ENCODE measurements at regions not wholly inside any gene's neighbourhood (a gene's known extent, or its start where the extent isn't known, plus 50 kb on each side); places are given as distances from the start of the nearest gene placed in this dataset.

DNA sequence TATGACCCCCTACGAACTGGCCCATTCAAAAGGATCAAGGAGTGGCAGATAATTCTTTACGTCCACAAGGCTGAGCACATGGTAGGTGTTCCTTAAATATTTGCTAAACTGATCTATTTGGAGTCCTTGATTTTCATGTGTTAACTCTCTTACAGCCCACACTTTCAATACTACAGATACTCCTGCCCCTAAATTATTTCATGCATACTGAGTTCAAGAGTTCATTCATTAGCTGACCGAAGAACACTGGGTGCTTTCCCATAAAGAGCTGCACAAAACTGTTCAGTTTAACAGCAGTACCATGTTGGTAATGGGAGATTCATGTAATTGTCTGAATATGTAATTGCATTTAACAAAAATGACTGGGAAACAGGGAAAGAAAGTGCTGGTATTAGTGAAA lies 170.5 kb upstream of the ADO start:
- no peak for DNase-seq

DNA sequence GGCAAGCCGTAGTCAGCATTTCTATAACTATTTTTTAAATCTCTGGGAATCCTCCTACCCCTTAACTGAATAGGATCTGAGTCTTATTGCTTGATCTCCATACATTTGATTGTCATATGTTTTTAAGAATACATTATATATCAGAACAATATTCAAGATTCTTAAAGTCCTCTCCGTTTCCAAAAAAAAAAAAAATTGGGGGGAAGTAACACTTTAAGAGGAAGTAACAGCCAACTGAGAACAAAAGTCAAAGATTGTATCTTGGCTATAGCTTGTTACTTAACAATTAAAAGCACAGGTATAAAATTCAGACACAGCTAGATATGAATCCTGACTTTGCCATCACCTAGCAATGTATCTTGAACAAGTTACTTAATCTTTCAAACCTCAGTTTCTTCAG lies 169.9 kb upstream of the ADO start:
- DNase-seq, result no peak

DNA sequence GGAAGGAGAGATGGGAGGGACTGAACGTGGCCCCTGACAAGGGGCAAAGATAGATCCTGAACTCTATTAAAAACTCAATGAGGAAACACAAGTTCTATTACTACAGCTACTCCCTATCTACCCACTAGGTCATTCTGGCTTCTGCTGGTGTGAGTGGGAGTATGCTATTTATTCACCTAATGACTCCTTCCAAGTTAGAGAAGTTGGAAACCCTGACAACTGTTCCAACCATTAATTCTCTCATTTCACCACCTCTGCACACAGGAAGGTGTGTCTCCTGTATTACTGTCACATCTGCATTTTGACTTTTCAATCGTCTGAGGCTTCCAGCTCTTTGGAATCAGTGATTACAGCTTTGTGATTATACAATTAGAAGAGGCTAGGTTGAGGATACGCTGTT lies 169.4 kb upstream of the ADO start:
- DNase-seq, result peak; percentile 57

DNA sequence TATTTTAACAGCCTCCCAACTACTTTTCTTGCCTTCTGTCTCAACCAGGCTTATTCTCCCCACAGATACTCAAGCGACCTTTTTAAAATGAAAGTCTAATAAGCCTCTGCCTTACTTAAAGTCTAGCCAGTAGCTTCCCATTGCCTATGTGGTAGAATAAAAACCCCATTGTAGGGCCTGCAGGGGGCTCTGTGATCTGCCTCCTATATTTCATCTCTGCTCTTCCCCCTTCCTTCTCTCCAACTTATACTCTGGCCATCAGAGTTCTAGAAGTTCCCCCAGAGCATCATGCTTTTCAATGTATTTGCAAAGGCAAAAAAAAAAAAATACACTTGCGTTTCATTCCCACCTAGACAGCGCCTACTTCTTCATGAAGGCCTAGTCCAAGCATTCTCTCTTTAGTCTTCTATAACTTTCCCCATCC lies 167.7 kb upstream of the ADO start:
- DNase-seq, result no peak

DNA sequence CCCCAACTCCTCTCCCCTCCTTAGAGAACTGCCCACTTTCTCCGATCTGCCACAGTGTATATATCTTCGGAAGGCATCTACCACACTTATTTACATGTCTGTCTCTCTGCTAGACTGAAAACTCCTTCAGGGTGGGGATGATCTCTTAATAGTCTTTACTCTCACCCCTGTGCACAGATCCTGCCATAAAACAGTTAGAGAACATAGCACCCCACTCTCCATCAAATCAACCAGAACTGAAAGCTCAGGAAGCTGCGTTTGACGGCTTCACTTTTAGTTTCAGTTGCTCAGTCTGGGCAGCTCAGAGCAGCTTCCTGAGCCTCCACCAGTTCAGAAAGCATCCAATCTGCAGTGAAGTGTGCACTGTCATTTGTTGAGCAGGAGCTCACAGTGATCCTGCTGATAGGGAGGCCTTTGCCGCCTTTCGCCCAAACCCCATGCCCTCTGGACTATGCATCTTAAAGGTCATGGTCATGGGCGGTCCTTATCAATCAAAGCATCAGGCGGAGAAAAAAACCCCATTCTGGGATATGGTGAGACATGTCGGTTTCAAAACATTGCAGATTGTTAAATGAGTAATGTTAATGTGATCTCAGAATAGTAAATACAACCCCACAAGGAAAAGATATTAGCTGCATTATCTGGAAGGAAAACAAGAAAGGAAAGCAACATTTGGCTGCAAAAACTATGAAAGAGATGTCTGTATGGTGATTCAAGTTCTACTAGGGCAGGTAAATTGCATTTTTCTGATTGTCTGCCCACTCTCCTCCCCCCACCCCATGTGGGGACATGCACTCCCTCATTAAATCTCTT lies 167.1 kb upstream of the ADO start:
- DNase-seq, result peak; percentile 79

DNA sequence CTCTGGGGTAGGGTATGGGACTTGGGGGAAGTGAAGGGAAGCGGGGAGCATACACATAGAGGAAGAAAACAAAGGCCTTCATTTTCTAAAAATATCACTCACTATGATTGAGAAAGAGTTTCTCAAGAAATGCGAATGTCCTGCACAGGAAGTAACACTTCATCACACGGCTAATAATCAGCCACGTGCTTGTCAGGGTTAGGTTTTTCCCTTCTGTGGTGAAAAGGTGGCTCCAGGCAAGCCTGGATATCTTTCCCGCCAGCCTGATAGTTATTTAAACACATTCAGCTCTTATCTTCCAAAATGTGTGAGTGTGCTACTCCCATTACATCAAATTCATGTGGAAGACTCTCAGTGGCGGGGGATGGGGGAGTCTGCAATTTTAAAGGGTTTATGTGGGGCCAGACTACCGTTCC lies 166.4 kb upstream of the ADO start:
- peak; percentile 83 for DNase-seq

DNA sequence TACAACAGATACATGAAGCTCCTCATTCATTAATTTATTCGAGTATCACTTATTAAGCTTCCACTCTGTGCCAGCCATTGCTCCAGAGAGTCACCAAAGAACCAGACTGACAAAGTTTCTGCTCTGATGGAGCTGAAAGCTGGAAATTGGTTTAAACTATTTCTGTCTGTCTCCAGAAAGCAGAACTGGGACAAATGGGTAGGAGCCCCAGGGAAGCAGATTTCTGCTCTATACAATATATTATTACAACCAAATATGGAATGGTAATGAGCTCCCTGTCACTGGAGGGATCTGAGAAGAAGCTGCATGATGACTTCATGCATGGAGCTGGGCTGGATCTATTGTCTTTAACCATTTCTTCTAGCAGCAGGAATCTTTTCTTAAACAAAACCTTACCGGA lies 165.4 kb upstream of the ADO start:
- DNase-seq, result no peak

DNA sequence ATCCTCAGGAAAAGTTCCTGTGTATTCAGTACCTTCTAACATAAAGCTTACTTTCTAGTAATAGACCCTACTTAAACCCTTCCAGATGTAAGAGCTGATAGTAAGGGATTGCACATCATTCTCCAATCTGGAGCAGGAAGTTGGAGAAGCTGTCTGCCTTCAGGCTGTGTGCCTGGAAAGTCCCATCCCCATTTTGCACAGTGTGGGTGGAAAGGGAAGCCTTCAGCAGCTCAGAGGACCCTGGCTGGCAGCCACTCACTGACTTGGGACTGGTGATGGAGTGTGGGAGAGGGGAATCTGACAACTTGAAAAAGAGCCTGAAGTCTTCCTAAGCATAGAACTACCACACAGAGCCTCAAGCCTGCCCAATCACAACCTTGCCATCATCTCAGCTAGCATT lies 164.1 kb upstream of the ADO start:
- DNase-seq, result peak; percentile 79

DNA sequence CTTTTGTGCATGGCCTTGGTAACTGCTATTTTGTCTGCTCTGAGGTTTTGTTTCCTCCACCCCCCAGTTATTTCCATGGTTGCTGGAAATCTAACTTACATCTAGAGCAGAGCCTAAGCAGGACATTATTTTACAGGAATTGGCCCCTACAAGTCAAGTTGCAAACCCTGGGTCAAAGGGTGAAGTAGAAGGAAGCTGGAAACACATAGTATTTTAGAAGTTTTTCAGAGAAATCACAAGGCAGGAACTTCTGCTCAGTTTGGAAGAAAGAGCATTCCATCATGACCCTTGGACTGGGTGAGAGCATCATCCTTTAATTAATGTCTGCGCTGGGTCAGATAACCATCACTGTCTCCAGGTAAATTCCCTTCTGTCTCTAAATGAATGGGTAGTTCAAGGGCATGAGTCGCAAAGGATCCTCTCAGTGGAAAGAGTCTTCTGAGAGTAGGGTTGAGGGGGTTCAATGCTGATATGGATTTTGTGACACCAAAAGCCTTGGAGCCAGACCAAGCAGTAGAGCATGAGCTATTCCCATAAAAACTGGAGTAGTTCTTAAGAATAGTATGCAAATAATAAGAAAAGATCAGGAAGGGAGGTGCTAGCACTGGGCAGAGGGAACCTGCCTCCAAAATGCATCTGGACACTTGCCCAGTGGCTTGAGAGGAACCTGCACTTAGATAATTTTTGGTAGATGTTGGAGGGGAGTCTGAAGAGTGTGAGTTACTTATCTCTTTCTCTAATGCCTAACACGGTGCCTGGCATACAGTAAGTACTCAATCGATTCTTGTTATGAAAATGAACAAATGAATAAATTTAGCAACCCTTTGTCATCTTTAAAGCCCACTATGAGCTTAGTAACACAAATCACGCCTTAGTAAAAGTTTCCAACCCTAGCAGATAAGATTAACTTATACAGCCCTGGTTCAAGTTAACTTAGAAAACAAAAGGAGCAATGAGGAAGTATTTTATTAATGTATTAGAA lies 160.6 kb upstream of the ADO start:
- no peak for DNase-seq

DNA sequence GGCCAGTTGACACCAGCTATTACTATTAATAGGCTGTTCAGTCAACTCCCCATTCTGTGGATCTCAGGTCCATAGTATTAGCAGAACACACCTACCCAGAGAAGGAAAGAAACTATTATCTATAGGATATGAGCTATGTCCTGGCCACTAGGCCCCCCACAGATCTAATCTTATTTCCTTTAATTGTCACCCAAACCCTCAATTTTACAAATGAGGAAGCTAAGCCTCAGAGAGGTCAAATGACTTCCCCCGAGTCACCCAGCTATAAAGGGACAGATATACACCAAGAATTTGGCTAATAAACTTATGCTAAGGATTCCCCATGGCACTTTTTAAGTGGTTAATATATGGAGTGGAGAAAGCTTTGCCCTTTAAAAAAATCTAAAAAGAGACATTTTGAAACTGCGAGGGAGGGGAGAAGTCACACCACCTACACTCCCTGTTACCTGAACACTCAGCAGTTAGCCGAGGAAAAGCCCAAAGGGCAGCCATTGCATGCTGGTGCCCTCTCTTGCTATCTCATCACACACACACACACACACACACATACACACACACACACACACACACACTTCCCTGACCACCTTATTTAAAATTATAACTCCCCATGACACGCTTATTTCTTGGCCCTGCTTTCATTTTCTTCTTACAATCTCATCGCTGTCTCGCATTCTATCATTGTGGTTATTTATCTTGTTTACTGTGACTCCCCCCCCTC lies 157.0 kb upstream of the ADO start:
- no peak for DNase-seq

DNA sequence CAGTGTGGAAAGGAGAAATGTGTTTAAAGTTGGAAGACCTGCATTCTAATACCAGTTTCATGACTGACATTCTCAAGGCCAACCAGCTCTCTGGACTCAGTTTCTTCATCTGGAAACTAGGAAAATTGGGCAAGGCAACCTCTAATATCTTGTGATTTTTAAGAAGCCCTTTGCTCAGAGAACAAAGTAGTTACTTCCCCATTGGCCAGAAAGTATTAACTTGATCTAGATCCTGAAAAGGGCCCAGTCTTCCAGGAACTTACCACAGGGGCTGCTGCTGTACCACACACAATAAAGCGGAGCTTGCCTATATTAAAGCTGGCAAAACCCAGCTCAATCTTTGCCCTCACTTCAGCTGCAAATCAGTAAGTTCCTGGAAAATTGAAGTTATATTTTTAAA lies 155.6 kb upstream of the ADO start:
- peak; percentile 53 for DNase-seq

DNA sequence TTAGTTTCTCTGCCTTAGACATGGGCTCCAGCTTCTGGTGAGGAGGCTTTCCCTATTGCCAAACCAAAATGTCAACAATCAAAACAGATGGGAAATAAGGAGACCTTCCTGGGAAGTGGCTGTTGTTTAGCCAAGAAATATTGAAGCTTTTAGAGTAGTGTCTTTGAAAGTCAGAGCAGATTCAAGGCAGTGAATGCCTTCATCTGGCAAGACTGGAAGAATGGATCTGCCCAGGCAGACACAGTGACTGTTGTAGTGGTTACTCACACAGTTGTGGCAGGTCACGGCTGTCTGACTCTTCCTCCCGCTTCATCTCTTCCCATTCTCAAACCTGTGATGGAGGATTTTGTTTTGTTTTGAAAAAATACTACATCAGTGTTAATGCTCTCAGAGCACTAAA lies 154.1 kb upstream of the ADO start:
- no peak for DNase-seq

DNA sequence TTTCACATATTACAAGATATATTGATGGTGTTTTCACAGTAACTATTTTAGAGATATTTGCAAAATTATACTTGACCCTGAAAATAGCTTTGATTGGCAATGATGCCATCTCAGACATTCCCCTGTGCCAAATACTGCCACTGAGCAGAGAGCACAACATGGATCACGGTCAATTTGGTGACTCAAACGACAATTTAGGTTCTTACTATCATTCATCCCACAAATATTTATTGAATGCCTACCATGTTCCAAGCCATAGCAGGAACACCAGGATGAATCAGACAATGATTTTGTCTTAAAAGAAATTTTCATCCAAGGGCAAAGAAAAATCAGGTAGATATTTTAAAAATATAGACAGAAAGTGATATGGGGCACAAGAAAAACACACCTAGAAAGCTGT lies 153.2 kb upstream of the ADO start:
- no peak for DNase-seq

DNA sequence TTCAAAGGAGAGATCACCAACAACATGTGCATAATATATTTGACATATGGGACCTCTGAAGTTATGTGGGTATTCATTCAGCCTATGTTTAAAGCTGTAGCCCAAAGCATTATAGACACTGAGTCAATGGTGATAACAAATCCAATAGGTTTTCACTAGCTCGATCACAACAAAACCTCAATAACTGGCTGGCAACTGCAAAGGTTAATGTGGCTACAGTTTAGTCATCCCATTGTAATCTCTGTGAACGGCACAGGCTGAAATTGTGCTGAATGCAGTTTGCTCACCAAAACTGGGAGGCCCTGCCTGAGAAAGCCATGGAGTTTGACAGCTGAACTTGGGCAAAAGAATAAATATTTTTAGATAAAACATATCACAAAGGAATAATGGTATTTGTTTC lies 152.4 kb upstream of the ADO start:
- DNase-seq, result no peak

DNA sequence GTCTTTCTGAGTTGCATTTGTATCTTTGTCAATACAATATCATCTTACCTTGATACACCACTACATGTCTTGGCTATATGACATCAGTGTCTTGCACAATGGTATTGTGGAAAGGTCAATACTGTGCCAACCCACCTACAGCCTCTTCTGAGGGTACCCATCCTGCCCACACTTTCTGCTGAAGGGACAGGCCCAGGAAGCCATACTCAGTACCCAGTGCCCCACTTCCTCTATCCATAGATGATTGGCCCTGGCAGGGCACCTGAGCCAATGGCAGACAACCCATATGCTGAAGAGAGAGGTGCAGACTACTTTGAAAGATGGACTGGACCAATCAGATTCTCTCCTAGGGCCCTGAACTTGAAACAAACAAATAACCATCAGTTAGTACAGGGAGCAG lies 152.0 kb upstream of the ADO start:
- DNase-seq, result no peak

DNA sequence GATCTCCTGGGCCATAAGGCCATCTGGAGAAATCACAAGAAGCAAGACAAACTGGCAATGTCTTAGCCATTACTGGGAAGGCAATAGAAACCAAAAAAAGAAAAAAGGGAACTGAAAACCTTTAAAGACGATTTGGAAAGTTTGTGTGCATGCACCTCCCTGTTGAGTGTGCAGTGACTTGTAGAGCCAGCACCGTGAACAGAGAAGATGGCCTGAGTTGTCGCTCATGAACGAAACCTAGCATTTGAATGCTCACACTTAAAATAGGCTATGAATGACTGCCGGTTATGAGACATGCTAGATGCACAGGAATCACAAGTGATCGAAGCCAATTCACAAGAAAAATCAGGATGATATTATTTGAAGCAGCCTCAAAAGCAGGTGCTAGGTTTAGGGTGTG lies 151.3 kb upstream of the ADO start:
- peak; percentile 72 for DNase-seq

DNA sequence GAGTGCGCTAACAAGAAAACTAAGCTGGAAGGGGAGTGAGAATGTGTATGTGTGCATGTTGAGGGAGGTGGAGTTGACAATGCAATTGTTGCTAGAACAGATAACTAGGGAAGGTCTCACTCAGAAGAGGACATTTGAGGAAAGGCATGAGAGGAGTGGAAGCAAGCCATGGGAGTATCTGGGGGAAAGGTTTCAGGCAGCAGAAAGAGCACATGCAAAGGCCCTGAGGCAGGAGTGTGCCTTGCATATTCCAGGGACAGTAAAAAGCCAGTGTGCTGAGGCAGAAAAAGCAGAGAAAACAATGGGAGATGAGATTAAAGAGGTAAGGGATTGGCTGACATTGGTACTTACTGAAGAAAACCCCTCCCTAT lies 149.6 kb upstream of the ADO start:
- no peak for DNase-seq

DNA sequence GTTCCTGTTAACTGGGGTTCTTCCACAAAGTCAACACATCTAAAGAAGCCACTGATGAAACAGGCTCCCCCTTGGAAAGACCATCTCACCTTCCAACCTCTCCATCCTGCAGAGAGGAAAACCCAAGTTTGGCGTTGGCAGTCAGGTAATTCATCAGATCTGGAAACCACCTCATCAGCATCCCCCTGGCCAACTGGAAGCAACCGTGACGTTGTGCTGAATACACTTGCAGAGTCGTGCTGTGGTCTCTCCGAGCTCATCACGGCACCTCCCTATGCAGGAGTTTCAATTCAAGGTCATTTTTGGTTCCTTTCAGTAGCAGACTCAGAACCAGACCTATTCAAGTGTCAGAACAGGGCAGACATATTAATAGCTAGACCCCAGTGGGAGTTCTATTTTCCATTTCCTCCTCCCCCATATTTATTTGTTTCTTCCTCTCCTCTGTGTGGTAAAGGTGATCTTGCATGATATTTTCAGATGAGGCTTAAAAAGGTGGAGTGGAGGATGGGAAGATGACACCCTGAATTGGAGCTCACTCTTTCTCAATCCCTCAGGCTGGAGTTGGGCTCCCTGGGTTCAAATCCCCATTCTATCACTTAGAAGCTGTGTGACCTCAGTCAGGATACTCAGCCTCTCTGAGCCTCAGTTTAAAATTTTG lies 149.1 kb upstream of the ADO start:
- no peak for DNase-seq

DNA sequence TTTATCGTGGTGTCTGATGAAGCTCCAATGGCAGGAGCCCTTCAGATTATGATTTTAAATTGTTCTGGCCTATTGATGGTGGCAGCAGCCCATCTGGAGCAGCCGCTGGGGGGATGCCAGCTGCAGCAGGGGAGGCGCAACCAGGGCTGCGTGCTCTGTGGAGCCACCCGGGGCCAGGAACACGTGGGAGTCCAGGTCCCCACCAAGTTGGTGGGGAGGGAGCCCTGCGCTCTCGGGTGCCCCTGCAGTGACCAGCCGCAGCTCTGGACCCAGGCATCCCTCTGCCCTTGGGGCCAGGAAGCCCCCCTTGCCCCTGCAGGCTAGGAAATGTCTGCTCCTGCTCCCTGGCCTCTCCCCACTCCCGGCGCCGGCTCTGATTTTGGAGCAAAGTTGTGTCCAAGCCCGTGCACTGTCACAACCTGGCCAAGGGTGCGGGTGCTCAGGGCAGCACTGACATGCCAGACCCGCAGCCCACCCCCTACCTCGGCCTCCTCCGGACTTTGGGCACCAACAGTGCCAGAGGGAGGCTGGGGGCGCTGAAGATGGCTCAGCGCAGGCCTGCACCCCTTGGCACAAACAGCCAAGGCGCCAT lies 147.2 kb upstream of the ADO start:
- no peak for DNase-seq

DNA sequence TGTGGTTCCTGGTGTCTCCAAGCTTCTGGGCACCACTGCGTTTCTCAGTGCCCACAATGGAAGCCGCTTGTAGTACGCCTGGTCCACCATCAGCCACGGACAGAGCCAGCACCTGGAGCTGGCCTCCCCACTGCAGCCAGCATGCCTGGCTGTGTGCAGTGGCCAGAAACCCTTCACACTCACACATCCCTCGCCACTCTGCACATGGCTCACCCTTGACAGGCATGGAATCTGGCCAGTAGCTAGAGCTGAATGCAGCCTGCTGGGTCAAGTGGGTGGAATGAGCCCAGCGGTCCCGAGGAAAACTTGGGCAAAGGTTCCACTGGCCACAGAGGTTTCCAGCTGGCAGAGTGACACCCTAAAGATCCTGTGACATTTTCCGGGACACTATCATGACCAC lies 146.0 kb upstream of the ADO start:
- no peak for DNase-seq

DNA sequence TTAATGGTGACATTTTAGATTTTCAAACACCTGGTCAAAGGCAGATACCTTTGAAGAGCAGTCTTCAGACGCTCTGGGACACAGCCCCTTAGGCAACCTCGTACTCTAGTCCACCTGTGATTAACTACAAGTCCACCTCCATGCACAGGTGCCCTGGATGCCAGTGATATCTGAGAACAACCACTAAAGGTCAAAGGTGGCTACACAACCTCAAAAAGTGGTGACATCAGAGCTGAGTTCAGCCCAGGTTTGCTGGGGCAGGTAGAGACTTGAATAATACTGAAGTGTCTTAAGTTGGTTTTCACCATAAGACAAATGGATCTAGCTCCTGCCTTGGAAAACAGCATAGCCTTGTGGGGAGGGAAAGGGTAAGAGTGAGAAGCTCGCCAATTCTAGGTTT lies 143.4 kb upstream of the ADO start:
- DNase-seq, result no peak

DNA sequence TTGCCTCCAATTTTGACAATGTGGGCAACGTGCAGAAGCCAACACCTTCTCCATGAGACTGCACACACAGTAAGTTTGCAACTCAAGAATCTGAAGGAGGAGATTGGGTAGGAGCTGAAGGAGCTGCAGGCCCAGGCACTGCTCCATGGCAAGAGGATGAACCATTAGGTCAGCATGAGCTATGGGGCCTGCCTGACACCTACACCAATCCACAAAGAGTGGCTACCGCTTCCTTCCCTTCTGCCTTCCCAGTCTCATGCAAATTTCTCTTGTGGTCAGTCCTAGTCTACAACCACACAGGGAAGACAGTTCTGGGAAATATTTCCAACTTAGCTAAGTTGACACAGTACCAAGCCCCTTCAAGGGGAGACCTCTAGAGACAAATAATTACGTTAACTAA lies 142.0 kb upstream of the ADO start:
- DNase-seq, result no peak

DNA sequence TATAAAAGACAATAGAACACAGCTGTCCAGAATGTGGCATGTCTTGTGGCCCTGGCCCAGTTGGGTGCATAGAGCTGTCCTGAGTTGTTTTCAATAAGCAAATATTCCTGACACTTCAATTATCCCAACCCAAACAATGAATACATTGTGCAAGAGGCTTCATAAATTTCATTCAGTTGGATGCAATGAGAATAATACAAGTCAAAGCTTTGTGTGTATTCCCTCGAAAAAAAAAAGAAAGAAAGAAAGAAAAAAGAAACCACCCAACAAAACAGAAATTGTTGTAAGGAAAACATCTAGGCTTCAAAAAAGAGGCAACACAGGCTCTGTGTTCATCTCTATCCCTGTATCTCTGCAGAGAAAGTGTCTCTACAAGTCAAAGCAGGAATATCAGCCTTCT lies 138.7 kb upstream of the ADO start:
- DNase-seq, result no peak
